ENCODE measurements at regions not wholly inside any gene's neighbourhood (a gene's known extent, or its start where the extent isn't known, plus 50 kb on each side); places are given as distances from the start of the nearest gene placed in this dataset.

- Mint-ChIP-seq H3K4me1 (ENCODE audit: low read depth, unreplicated experiment) (peaks cover 9% of the 10 kb centered on the region), H3K9me3 (ENCODE audit: unreplicated experiment) (peaks cover 13% of the 10 kb centered on the region), H3K4me3 (ENCODE audit: unreplicated experiment) (no peak overlapping the region), H3K27me3 (ENCODE audit: unreplicated experiment) (peaks cover 7% of the 10 kb centered on the region), H3K27ac (ENCODE audit: unreplicated experiment) (no peak overlapping the region), H3K36me3 (ENCODE audit: unreplicated experiment) (no peaks in the 10 kb centered on the region)
- peak; percentile 6 for DNase-seq
- TF ChIP-seq CTCF (IDR thresholded peaks at IDR 0.05; ENCODE audit: partially characterized antibody, unreplicated experiment) = no peak
Observed at GRCh38 chr14:104287301-104288009, 149.1 kb downstream of the KIF26A start.

DNA sequence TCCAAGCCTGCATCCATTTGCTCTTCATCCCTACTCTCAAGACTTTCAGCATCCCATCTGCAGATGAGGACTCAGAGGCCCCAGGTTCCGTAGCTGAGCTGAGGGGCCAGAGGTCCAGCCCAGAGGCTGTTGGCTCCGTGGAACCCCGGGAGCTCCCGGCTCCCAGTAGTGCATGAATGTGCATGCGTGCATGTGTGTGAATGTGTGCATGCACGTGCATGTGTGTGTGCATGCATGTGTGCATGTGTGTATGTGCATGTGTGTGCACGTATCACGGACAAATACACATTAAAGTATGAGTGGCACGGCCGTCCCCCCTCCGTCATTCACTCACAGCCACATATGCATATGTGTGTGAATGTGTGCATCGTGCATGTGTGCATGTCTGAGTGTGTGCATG, 149.9 kb downstream of the KIF26A start:
- Mint-ChIP-seq H3K27me3 (ENCODE audit: unreplicated experiment) (peaks cover 7% of the 10 kb centered on the region), H3K36me3 (ENCODE audit: unreplicated experiment) (no peaks in the 10 kb centered on the region), H3K4me1 (ENCODE audit: low read depth, unreplicated experiment) (peaks cover 9% of the 10 kb centered on the region), H3K9me3 (ENCODE audit: unreplicated experiment) (peaks cover 13% of the 10 kb centered on the region), H3K4me3 (ENCODE audit: unreplicated experiment) (no peak overlapping the region), H3K27ac (ENCODE audit: unreplicated experiment) (no peak overlapping the region)
- TF ChIP-seq CTCF (IDR thresholded peaks at IDR 0.05; ENCODE audit: partially characterized antibody, unreplicated experiment) = no peak
- peak; percentile 6 for DNase-seq

- no peak for TF ChIP-seq CTCF (IDR thresholded peaks at IDR 0.05; ENCODE audit: partially characterized antibody, unreplicated experiment)
- H3K27ac Mint-ChIP-seq (ENCODE audit: unreplicated experiment) = no peak overlapping the region
- peaks cover 9% of the 10 kb centered on the region for H3K4me1 Mint-ChIP-seq (ENCODE audit: low read depth, unreplicated experiment)
- H3K27me3 Mint-ChIP-seq (ENCODE audit: unreplicated experiment) = peaks cover 7% of the 10 kb centered on the region
- DNase-seq = no peak
- peaks cover 13% of the 10 kb centered on the region for H3K9me3 Mint-ChIP-seq (ENCODE audit: unreplicated experiment)
- H3K36me3 Mint-ChIP-seq (ENCODE audit: unreplicated experiment) = no peaks in the 10 kb centered on the region
- H3K4me3 Mint-ChIP-seq (ENCODE audit: unreplicated experiment) = no peak overlapping the region
Observed at GRCh38 chr14:104289507-104289906, 151.1 kb downstream of the KIF26A start.

- Mint-ChIP-seq H3K27ac (ENCODE audit: unreplicated experiment) (peak overlapping the region; percentile 56), H3K4me1 (ENCODE audit: low read depth, unreplicated experiment) (peaks cover 9% of the 10 kb centered on the region), H3K36me3 (ENCODE audit: unreplicated experiment) (no peaks in the 10 kb centered on the region), H3K4me3 (ENCODE audit: unreplicated experiment) (no peak overlapping the region), H3K27me3 (ENCODE audit: unreplicated experiment) (peaks cover 7% of the 10 kb centered on the region), H3K9me3 (ENCODE audit: unreplicated experiment) (peaks cover 13% of the 10 kb centered on the region)
- no peak for TF ChIP-seq CTCF (IDR thresholded peaks at IDR 0.05; ENCODE audit: partially characterized antibody, unreplicated experiment)
- DNase-seq = peak; percentile 12
Observed at GRCh38 chr14:104290058-104290667, 151.8 kb downstream of the KIF26A start.

DNA sequence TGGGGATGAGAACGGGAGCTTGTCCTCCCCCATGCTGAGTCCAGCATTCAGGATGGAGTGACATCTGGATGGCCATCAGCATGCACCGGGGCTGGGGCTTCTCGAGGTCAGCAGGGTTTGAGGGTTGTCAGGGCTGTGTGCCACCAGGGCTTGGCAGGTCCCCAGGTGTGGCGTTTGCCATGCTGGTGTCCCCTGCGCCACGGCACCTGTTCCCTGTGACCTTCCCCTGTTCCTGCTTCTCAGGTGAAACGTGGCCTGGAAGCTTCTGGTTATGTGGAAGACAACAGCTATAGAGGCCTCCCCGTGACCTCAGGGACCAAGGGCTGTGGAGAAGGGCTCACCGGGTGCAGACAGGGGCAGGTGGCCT, 152.4 kb downstream of the KIF26A start:
- peaks cover 9% of the 10 kb centered on the region for H3K4me1 Mint-ChIP-seq (ENCODE audit: low read depth, unreplicated experiment)
- TF ChIP-seq CTCF (IDR thresholded peaks at IDR 0.05; ENCODE audit: partially characterized antibody, unreplicated experiment) = no peak
- peaks cover 13% of the 10 kb centered on the region for H3K9me3 Mint-ChIP-seq (ENCODE audit: unreplicated experiment)
- DNase-seq = peak; percentile 12
- H3K4me3 Mint-ChIP-seq (ENCODE audit: unreplicated experiment) = no peak overlapping the region
- peaks cover 7% of the 10 kb centered on the region for H3K27me3 Mint-ChIP-seq (ENCODE audit: unreplicated experiment)
- peak overlapping the region; percentile 56 for H3K27ac Mint-ChIP-seq (ENCODE audit: unreplicated experiment)
- H3K36me3 Mint-ChIP-seq (ENCODE audit: unreplicated experiment) = no peaks in the 10 kb centered on the region

Measured in glutamatergic neuron (in vitro differentiated cells).